HCT116 (cell line): ENCODE measurements at regions not wholly inside any gene's neighbourhood (a gene's known extent, or its start where the extent isn't known, plus 50 kb on each side); places are given as distances from the start of the nearest gene placed in this dataset.

Source experiments
- ATAC-seq: fragments of 200-7000 bp; cut with Tn5 transposase; 2 replicates; pipeline ENCODE4 v1.9.1; 2020; ENCODE audit warnings: mild to moderate bottlenecking, moderate library complexity
- BruUV-seq: library from RNA; stranded (reverse); fragments of 400-500 nt; replicated peaks from 2 replicates; lab custom pipeline; 2021; lab: Mats Ljungman, UMichigan
- CTCF ChIA-PET: fragments of 300-600 bp; sonication (Branson Sonifier 250); formaldehyde crosslinking; loops from one replicate; lab custom pipeline; 2021; ENCODE audit warnings: antibody characterized with exemption; lab: Charles Lee
- POLR2A ChIA-PET: fragments of 300-600, 350-600 bp; sonication (Branson Sonifier 250); formaldehyde crosslinking; loops from one replicate; lab custom pipeline; 2021; ENCODE audit warnings: antibody characterized with exemption; lab: Charles Lee
- RAD21 ChIA-PET, 2 experiments: fragments of 300-600 bp; sonication (Branson Sonifier 250); formaldehyde crosslinking; loops; one replicate each; lab custom pipeline; 2023; ENCODE audit warnings: low total read pairs in 2 of 2; ENCODE audit not compliant: uncharacterized antibody in 2 of 2, unreplicated experiment in 2 of 2, low non-redundant PET in 1 of 2; lab: Charles Lee
- DNase-seq: peaks from one replicate; pipeline ENCODE4 v3.0.0-alpha.2; 2010; ENCODE audit warnings: low read depth, low spot score
- H2AFZ ChIP-seq: fragments of 200-600 bp; shearing (Covaris generic), sonication (generic); 2 replicates; pipeline ENCODE4 v1.6.1; 2017; ENCODE audit warnings: low read depth, mixed run types, mixed read lengths, antibody characterized with exemption, low read length; ENCODE audit not compliant: poor library complexity, severe bottlenecking
- H3K27ac ChIP-seq: 2 replicates; pipeline ENCODE4 v1.5.1; 2012; ENCODE audit warnings: low read depth, low read length
- H3K27me3 ChIP-seq: fragments of 200-600 bp; sonication (generic); 2 replicates; pipeline ENCODE4 v1.6.1; 2016; ENCODE audit warnings: mixed run types, low read length, mixed read lengths; ENCODE audit not compliant: insufficient read depth
- H3K36me3 ChIP-seq, 2 experiments: fragments of 200-500 bp in 1 of 2; fragments of 200-600 bp in 1 of 2; sonication (Bioruptor generic) in 1 of 2; sonication (generic) in 1 of 2; 2 replicates each; pipeline versions ENCODE4 v1.5.1 to v1.6.1; 2014 to 2016; ENCODE audit warnings: low read length in 2 of 2, inconsistent platforms in 1 of 2, mixed read lengths in 1 of 2, mixed run types in 1 of 2; ENCODE audit not compliant: insufficient read depth in 2 of 2, control insufficient read depth in 1 of 2
- H3K4me1 ChIP-seq, 2 experiments: fragments of 200-600 bp in 1 of 2; sonication (generic) in 1 of 2; 2 replicates each; pipeline versions ENCODE4 v1.5.1 to v1.6.1; 2012 to 2017; ENCODE audit warnings: low read length in 2 of 2, inconsistent platforms in 1 of 2, mild to moderate bottlenecking in 1 of 2, mixed read lengths in 1 of 2, mixed run types in 1 of 2, moderate library complexity in 1 of 2; ENCODE audit not compliant: insufficient read depth in 2 of 2, control insufficient read depth in 1 of 2
- H3K4me2 ChIP-seq: fragments of 200-600 bp; sonication (generic); 2 replicates; pipeline ENCODE4 v1.6.1; 2017; ENCODE audit warnings: mixed run types, low read length, mixed read lengths
- H3K4me3 ChIP-seq, 2 experiments: fragments of 200-600 bp in 1 of 2; sonication (generic) in 1 of 2; replicated peaks in 1 of 2; 2 replicates each; pipeline ENCODE4 v1.5.1; 2011 to 2016; ENCODE audit warnings: low read length in 2 of 2, control low read depth in 1 of 2, low read depth in 1 of 2, mild to moderate bottlenecking in 1 of 2, mixed read lengths in 1 of 2, mixed run types in 1 of 2
- H3K79me2 ChIP-seq: fragments of 200-600 bp; sonication (generic); 2 replicates; pipeline ENCODE4 v1.6.1; 2017; ENCODE audit warnings: mild to moderate bottlenecking, mixed run types, low read length, moderate library complexity, mixed read lengths; ENCODE audit not compliant: insufficient read depth
- H3K9ac ChIP-seq: fragments of 200-600 bp; sonication (generic); 2 replicates; pipeline ENCODE4 v1.6.1; 2016; ENCODE audit warnings: low read length, mixed read lengths
- H3K9me2 ChIP-seq: fragments of 200-600 bp; sonication (generic), shearing (Covaris generic); 2 replicates; pipeline ENCODE4 v1.6.1; 2017; ENCODE audit warnings: mixed run types, mild to moderate bottlenecking, moderate library complexity; ENCODE audit not compliant: insufficient read depth
- H3K9me3 ChIP-seq, 2 experiments: fragments of 200-500 bp in 1 of 2; fragments of 200-600 bp in 1 of 2; sonication (Bioruptor generic) in 1 of 2; sonication (generic) in 1 of 2; 2 replicates each; pipeline ENCODE4 v1.6.1; 2014 to 2017; ENCODE audit warnings: low read length in 2 of 2, mixed read lengths in 2 of 2, inconsistent platforms in 1 of 2, low read depth in 1 of 2, mild to moderate bottlenecking in 1 of 2, mixed run types in 1 of 2, moderate library complexity in 1 of 2; ENCODE audit not compliant: control insufficient read depth in 1 of 2, insufficient read depth in 1 of 2
- H4K20me1 ChIP-seq: fragments of 200-600 bp; sonication (generic), shearing (Covaris generic); 2 replicates; pipeline ENCODE4 v1.6.1; 2017; ENCODE audit warnings: mixed run types, mild to moderate bottlenecking, moderate library complexity; ENCODE audit not compliant: insufficient read depth
- CEBPB ChIP-seq: IDR thresholded peaks from 2 replicates; pipeline ENCODE4 v1.6.1; 2012; ENCODE audit warnings: low read depth
- EGR1 ChIP-seq: IDR thresholded peaks from 2 replicates; pipeline ENCODE4 v1.6.1; 2012; ENCODE audit warnings: low read depth
- ELF1 ChIP-seq: IDR thresholded peaks from 2 replicates; pipeline ENCODE4 v1.6.1; 2012; ENCODE audit warnings: low read depth, borderline replicate concordance
- EZH2phosphoT487 ChIP-seq: fragments of 200-600 bp; IDR thresholded peaks from 2 replicates; pipeline ENCODE4 v1.6.1; 2018; ENCODE audit warnings: antibody characterized with exemption, borderline replicate concordance
- FOSL1 ChIP-seq: IDR thresholded peaks from 2 replicates; pipeline ENCODE4 v1.6.1; 2012; ENCODE audit warnings: low read depth
- POLR2A ChIP-seq: IDR thresholded peaks from 2 replicates; pipeline ENCODE4 v1.7.0; 2011; ENCODE audit warnings: borderline replicate concordance; ENCODE audit not compliant: insufficient read depth, insufficient read length; ENCODE audit errors: extremely low read depth
- POLR2AphosphoS5 ChIP-seq: IDR thresholded peaks from 2 replicates; pipeline ENCODE4 v1.6.1; 2011; ENCODE audit warnings: mild to moderate bottlenecking, low read depth, low read length, moderate library complexity
- REST ChIP-seq: IDR thresholded peaks from 2 replicates; pipeline ENCODE4 v1.6.1; 2012; ENCODE audit warnings: low read depth
- SP1 ChIP-seq: IDR thresholded peaks from 2 replicates; pipeline ENCODE4 v1.6.1; 2012; ENCODE audit warnings: low read depth
- SRF ChIP-seq: IDR thresholded peaks from 2 replicates; pipeline ENCODE4 v1.6.1; 2012; ENCODE audit warnings: low read depth
- TCF7L2 ChIP-seq: IDR thresholded peaks from 2 replicates; pipeline ENCODE4 v1.7.0; 2011; ENCODE audit warnings: borderline replicate concordance, inconsistent platforms; ENCODE audit not compliant: insufficient read depth, insufficient read length; ENCODE audit errors: extremely low read depth
- YY1 ChIP-seq: IDR thresholded peaks from 2 replicates; pipeline ENCODE4 v1.6.1; 2011; ENCODE audit warnings: low read length, low read depth, moderate library complexity, mild to moderate bottlenecking; ENCODE audit not compliant: insufficient replicate concordance; ENCODE audit errors: extremely low read depth
- ZBTB33 ChIP-seq: IDR thresholded peaks from 2 replicates; pipeline ENCODE4 v1.6.1; 2011; ENCODE audit warnings: mild to moderate bottlenecking, low read length, moderate library complexity; ENCODE audit not compliant: insufficient replicate concordance; ENCODE audit errors: extremely low read depth
- ZFX ChIP-seq: fragments of 450-650 bp; IDR thresholded peaks from 2 replicates; pipeline ENCODE4 v1.6.1; 2017
- ZNF274 ChIP-seq: fragments of 200-500 bp; sonication (Bioruptor generic); IDR thresholded peaks from 2 replicates; pipeline ENCODE4 v1.6.1; 2014; ENCODE audit warnings: mild to moderate bottlenecking, low read depth, low read length, inconsistent platforms
- intact Hi-C: fragments of 100-400 bp; cut with micrococcal nuclease; formaldehyde crosslinking; loops from 2 replicates; pipeline ENCODE4 v1.10.0; 2022
- TF ChIP-seq, protein P1 (sequence below): IDR thresholded peaks from 2 replicates; pipeline ENCODE4 v1.6.1; 2012
- TF ChIP-seq, protein P2 (sequence below), 3 experiments: fragments of 200-600 bp in 1 of 3; sonication (generic) in 1 of 3; IDR thresholded peaks in 2 of 3; conservative IDR thresholded peaks in 1 of 3; 2 replicates each; pipeline ENCODE4 v1.5.1; 2012 to 2017; ENCODE audit warnings: low read depth in 2 of 3, low read length in 2 of 3, antibody characterized with exemption in 1 of 3, borderline replicate concordance in 1 of 3, control low read depth in 1 of 3, mild to moderate bottlenecking in 1 of 3, mixed read lengths in 1 of 3, mixed run types in 1 of 3, moderate library complexity in 1 of 3; ENCODE audit not compliant: insufficient read depth in 1 of 3
- TF ChIP-seq, protein P3 (sequence below): IDR thresholded peaks from 2 replicates; pipeline ENCODE4 v1.6.1; 2012

DNA sequence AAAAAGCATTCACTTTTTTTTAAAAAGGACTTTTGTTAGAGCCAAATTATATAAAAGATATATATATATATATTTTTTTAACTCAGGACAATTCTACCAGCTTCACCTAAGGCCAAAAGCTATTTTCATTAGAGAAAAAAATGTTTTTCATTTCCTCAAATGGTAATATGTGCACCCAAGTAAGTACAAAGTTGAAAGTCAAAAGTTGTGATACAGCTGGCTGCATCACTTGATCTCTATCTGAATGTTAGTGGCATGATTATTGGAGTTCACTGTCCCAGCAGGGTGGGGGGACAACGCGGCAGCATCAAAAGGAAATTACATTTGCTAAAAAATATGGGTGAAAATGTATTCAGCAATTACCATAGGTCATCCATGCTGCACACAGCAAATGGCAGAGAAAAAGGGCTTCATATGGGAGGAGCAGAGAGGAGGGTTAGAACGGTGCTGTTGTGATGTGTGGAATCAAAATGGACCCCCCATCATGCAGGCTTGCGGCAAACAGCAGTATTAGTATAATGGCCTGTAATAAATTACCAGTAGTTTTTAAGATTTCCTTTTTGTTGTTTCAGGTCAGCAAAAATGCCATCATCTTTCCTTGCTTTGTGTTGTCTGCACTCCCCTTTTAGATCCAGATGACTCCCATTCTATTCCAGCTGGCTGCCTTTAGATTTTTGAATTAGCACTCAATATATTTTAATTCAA, 253.7 kb downstream of the MAT2B start:
- no peak for TF ChIP-seq POLR2AphosphoS5
- no peak for TF ChIP-seq CEBPB
- no peak for TF ChIP-seq SRF
- TF ChIP-seq EGR1: no peak
- no peak for TF ChIP-seq REST
- TF ChIP-seq, protein P1, sequence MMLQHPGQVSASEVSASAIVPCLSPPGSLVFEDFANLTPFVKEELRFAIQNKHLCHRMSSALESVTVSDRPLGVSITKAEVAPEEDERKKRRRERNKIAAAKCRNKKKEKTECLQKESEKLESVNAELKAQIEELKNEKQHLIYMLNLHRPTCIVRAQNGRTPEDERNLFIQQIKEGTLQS: no peak
- TF ChIP-seq, protein P2, sequence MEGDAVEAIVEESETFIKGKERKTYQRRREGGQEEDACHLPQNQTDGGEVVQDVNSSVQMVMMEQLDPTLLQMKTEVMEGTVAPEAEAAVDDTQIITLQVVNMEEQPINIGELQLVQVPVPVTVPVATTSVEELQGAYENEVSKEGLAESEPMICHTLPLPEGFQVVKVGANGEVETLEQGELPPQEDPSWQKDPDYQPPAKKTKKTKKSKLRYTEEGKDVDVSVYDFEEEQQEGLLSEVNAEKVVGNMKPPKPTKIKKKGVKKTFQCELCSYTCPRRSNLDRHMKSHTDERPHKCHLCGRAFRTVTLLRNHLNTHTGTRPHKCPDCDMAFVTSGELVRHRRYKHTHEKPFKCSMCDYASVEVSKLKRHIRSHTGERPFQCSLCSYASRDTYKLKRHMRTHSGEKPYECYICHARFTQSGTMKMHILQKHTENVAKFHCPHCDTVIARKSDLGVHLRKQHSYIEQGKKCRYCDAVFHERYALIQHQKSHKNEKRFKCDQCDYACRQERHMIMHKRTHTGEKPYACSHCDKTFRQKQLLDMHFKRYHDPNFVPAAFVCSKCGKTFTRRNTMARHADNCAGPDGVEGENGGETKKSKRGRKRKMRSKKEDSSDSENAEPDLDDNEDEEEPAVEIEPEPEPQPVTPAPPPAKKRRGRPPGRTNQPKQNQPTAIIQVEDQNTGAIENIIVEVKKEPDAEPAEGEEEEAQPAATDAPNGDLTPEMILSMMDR (IDR thresholded peaks at IDR 0.05 in 2 of 3, conservative IDR thresholded peaks at IDR 0.05 in 1 of 3; ENCODE audit: borderline replicate concordance in 1 of 3, insufficient read depth in 1 of 3, low read depth in 2 of 3, low read length in 2 of 3): no peak
- TF ChIP-seq ZNF274: no peak
- TF ChIP-seq ELF1: no peak
- TF ChIP-seq, protein P3, sequence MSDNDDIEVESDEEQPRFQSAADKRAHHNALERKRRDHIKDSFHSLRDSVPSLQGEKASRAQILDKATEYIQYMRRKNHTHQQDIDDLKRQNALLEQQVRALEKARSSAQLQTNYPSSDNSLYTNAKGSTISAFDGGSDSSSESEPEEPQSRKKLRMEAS: no peak
- no peak for TF ChIP-seq POLR2A
- no peak for TF ChIP-seq SP1
- TF ChIP-seq YY1: no peak
- no peak for TF ChIP-seq ZBTB33
- TF ChIP-seq EZH2phosphoT487: no peak
- no peak for TF ChIP-seq FOSL1
- TF ChIP-seq TCF7L2: no peak
- TF ChIP-seq ZFX: no peak
- no peaks in the 10 kb centered on the region for H3K9me3 ChIP-seq
- H3K4me1 ChIP-seq: no peaks in the 10 kb centered on the region
- H3K4me3 ChIP-seq: no peak overlapping the region
- ATAC-seq (no peak), DNase-seq (no peak)
- H3K79me2 ChIP-seq: no peaks in the 10 kb centered on the region
- no peak overlapping the region for H2AFZ ChIP-seq
- no peak overlapping the region for H3K9ac ChIP-seq
- H3K4me2 ChIP-seq: no peak overlapping the region
- no peaks in the 10 kb centered on the region for H3K9me2 ChIP-seq
- no TSS peak for BruUV-seq
- no peak overlapping the region for H3K27ac ChIP-seq
- intact Hi-C loops: no loop called here
- ChIA-PET POLR2A (no interaction called here), RAD21 (no interaction called here), CTCF (no interaction called here)
- H3K36me3 ChIP-seq: no peaks in the 10 kb centered on the region
- H4K20me1 ChIP-seq: no peaks in the 10 kb centered on the region
- no peaks in the 10 kb centered on the region for H3K27me3 ChIP-seq
